GM21526 (cell line): ENCODE measurements at regions not wholly inside any gene's neighbourhood (a gene's known extent, or its start where the extent isn't known, plus 50 kb on each side); places are given as distances from the start of the nearest gene placed in this dataset.
A peak's percentile ranks its signal among the peaks of the same experiment; 100 is the strongest.

Experiments
- ATAC-seq: cut with Tn5 transposase; IDR thresholded peaks from one replicate; pipeline ENCODE4 v1.9.1; 2021; ENCODE audit warnings: moderate library complexity; ENCODE audit not compliant: unreplicated experiment, low FRiP score

DNA sequence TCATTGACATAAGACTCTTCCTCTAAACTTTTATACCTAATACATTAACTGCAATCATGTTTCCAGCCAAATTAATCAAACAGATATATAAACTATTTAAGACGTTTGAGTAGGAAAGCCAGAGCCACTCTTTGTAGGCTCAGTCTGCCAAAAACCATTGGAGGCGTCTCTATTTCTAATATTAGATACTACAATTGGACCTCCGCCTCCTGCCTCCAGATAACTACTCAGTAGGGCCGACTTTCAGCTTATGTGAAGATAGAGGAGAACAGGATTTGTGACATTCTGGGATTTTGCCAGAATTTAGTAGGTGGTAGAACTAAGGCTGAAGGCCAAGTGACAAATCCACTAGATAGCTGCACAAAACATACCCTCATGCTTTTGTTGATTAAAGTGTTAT is 463.0 kb downstream of the CETN3 start:
- ATAC-seq, result no peak

- no peak for ATAC-seq
Measured at GRCh38 chr5:89942171-89942570, 467.4 kb downstream of the CETN3 start.

DNA sequence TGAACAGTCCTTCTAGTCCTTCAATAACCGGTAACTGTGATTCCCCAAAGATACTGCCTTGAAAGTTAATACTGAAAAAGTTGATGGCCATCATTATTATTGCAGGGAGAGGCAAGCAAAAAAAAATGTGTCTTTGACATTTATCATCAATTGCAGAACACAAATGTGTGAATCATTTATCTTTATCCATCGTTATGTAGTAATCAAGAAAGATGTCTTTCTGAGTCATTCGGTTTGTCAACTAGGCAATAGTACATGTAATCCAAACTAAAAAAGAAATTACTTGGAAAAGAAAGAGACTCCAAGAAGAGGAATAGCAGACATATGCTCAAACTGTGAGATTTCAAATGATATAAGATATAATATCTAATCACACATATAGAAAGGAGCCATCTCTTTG is 473.0 kb downstream of the CETN3 start:
- ATAC-seq, result no peak

DNA sequence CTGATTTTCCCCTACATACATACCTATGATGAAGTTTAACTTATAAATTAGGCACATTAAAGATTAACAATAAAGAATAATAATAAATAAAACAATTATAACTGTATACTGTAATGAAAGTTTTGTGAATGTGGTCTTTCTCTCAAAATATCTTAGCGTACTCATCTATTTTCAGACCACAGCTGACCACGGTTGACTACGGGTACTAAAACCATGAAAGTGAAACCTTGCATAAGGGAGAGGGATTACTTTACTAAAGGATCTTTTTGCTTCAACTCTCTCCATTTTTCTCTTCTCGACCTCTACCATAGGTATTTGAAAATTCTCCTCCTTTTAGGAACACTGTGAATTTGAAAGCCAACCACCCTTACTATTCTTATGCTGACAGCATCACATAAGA is 475.5 kb downstream of the CETN3 start:
- no peak for ATAC-seq

DNA sequence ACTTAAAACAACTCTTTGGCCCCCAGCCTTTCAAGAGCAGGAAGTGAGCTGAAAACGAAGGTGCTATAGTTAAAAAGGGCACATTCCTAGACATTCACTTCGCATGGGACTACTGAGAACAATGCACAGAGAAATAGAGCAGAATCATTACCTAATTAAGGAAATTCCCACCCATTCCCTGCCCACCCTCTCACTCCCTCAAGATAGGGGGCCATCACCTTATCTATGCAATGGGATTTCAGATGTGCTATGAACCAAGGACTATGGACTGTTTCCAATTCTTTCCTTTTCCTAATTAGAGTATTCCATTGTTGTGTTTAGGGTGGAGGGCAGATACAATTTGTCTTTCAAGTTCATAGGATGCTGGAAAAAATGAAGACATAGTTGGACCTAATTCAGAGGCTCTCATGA is 476.8 kb downstream of the CETN3 start:
- no peak for ATAC-seq

- ATAC-seq, result peak; percentile 82
Measured at GRCh38 chr5:89930591-89931392, 478.8 kb downstream of the CETN3 start.

DNA sequence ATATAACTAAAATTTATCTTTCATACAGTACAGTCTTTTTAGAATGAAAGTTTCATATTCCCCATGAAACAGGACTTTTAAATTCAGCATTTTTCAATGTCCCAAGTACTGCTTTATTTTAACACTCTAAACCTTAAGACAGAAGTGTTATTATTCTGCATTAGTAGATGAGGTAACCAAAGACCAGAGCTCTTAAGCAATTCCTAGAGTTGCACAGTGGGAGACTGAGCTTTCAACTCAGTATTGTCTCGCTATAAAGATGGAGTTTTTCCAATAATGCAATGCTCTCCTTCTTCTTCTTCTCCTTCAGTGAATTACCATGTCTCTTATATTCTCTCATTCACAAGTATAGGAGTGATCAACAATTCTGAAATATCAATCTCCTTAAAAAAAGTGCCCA is 479.7 kb downstream of the CETN3 start:
- no peak for ATAC-seq

- no peak for ATAC-seq
Measured at GRCh38 chr5:89929173-89929572, 480.4 kb downstream of the CETN3 start.

DNA sequence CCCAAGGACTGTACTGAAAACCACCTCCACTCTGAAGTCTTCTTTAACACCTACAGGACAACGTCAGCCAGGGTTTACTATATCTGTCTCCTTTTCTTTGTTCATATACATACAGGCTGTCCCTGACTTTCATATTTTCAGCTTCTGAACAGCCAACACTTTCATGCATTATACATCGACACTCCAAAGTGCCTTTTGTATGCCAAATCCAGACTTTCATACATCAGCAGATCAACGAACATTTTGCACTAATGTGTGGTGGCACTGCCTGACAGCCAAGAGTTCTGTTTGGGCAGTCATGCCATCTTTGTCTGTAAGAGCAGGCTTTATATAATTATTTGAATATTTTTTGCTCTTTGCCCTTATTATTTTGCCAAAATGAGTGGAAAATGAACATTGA is 487.4 kb downstream of the CETN3 start:
- ATAC-seq, result no peak

DNA sequence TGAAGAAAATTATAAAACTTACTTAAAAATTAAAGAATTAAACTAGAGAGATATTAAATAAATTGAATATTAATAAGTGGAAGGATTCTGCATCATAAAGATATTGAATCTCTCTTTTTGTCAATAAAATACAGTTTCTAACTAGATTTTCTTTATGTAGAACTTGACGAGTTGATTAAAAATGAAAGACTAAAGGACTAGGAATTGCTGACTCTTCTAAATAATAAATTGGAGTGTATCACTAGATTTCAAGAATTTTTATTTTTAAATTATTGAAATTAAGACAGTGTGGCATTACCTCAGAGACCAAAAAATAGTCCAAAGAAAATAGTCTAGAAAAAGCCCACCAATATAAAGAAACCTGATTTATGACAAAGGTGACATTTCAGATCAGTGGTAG is 492.4 kb downstream of the CETN3 start:
- no peak for ATAC-seq

- no peak for ATAC-seq
Measured at GRCh38 chr5:89916131-89916530, 493.4 kb downstream of the CETN3 start.

- ATAC-seq, result no peak
Measured at GRCh38 chr5:89908876-89909275, 500.7 kb downstream of the CETN3 start.

DNA sequence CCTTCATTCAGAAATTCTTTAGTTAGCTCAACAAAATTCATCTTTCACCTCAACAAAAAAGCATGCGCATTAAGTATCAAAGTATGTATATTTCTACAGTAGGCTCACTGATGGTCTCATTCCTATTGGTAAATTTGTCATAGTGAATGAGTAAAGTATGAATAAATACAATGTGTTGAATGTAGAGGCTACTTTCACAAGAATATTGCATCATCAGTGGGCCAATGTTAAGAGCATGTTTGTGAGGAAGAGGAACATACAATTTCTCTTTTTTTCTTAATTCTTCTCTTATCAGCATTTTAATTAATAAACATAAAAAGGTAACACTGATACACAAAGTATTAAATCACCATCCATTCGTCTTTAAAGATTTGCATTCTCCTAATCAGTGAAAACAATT is 505.1 kb downstream of the CETN3 start:
- no peak for ATAC-seq

DNA sequence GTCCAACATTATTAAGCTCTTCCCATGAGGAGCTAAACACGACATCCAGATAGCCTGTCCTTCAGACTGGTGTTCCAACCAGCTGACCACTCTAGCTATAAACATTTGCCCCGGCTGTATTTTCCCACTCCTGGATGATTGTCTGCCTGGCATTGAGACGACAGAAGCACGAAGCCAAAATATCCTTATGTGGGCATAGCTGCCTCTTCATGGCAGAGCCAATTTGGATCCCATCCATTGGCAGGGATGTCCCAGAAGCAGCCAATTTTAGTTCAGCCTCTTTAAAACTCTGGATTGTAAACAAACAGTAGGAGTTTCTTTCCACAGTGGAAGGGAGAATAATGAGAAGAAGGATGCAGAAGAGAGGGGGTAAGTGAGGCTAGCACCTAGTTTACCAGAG is 507.6 kb downstream of the CETN3 start:
- no peak for ATAC-seq

DNA sequence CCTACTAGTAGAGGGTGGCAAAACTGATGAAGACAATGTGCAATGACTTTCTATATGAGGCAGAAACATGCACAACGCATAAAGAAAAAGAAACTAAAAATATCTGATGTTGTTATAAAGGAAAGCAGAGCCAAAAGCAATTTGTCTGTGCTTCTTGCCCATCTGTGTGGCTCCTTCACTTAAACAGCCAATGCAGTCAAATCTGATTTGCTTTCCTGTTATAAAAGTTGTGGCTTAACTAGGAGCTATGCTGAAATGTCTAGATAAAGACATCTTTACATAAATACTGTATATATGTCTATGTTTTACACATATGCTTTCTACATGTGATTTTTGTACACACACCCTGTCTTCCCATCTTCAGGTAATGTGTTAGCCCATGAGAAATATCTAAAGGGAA is 508.2 kb downstream of the CETN3 start:
- ATAC-seq, result no peak

- no peak for ATAC-seq
Measured at GRCh38 chr5:89900346-89900745, 509.2 kb downstream of the CETN3 start.

DNA sequence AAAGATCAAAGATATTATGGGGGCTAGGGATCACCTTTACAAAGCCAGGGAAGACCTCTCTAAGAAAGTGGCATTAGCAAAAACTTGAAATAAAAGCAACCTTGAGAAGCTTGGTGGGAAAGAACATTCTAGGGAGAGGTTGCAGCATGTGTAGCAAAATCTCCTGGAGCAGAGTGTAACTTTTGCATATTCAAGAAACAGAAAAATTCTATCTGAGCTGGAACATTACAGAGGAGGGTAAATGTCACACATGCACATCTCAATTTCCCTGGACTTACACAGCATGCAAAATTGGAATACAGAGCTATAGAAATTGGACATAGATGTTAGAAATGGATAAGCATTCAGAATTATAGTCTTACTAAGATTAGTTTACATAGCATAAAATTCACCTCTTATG is 510.0 kb downstream of the CETN3 start:
- ATAC-seq, result no peak

GRCh38 chr5:89893546-89893945 is 516.0 kb downstream of the CETN3 start:
- ATAC-seq, result no peak

DNA sequence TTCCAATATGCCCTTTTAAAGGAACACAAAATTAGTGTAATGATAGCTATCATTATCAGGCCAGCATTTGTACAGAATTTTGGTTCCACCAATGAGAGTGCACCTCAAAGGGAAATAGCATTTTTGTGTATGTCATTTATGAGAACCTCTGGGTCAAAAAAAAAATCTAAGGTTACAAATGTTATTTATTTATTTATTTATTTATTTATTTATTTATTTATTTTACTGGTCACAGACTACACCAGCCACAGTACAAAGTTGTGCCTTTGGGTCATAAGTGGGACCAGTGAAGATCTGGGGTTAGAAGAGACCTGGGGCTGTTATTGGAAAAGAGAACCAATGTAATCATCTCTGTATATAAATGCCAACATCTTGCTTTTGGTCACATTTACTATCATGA is 523.9 kb downstream of the CETN3 start:
- no peak for ATAC-seq

DNA sequence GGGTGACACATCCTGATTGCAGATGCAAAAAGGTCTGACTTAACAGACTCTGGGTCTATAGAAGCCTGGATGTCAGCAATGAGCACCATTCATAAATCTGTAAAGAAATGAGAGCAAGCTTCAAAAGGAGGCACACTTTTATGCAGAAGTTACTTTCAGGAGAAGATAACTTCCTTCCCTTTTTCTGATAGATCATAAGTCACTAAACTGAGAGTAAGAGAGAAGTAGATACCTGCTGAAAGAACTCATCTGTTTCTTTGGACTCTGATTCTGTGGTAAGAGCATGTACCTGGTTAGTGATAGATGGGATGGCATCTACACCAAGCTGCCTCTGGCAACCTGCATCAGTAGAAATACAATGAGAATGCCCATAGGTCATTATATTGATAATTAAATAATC is 525.6 kb downstream of the CETN3 start:
- ATAC-seq, result no peak

- no peak for ATAC-seq
Measured at GRCh38 chr5:89878140-89879132, 531.1 kb downstream of the CETN3 start.

DNA sequence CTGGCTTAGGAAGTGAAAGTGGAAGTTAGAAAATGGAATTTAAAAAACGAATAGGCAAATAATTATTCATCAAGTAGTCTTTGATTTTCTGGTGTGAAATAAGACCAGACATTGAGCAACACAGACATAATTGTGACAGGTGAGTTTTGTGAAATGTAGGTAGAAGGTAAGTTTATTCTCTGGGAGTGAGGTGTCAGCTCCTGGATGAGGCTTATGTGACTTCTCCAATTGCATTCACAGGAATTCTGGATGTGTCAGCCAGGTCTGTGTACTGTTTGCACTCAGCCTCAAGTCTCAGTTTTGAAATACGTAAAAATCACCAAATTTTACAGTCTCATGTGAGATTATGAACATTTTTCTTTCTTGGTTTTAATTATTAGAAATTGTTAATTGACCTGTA is 537.6 kb downstream of the CETN3 start:
- ATAC-seq, result no peak
